Stomach (tissue), 4 donors: ENCODE measurements at regions not wholly inside any gene's neighbourhood (a gene's known extent, or its start where the extent isn't known, plus 50 kb on each side); places are given as distances from the start of the nearest gene placed in this dataset.

Source experiments
- CTCF ChIP-seq, 7 experiments: fragments of 450-650 bp in 4 of 7; fragments of 200-600 bp in 3 of 7; sonication (generic) in 3 of 7; IDR thresholded peaks; one replicate each; pipeline ENCODE4 v1.5.1; 2016 to 2019; ENCODE audit warnings: antibody characterized with exemption in 7 of 7, control low read depth in 2 of 7, mild to moderate bottlenecking in 1 of 7
- POLR2AphosphoS5 ChIP-seq, 3 donors: sonication (generic); formaldehyde crosslinking; IDR thresholded peaks; one replicate each; pipeline ENCODE4 v1.6.1; 2016; ENCODE audit warnings: antibody characterized with exemption in 3 of 3

DNA sequence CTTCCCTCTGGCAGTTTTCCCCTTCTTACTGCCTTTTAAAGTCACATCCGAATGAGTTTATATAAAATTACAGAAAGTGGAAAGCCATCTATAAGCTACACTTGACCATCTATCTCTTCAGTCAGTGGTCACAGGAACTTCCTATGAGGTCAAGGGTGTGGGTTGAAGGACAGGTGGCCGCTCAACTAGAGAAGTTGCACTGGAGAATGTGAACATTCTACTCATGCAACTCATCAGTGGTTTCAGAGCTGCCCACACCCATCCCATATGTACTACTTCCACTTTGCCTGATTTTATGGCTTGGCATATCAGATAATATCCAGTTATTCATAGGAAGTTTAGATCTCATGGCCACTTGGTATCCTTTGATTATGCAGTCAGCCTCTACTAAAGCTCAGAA, 57.4 kb upstream of the TMEM158 start:
- TF ChIP-seq POLR2AphosphoS5 (IDR thresholded peaks at IDR 0.05): no peak
- TF ChIP-seq CTCF (IDR thresholded peaks at IDR 0.05): no peak
